Smooth muscle cell (in vitro differentiated cells): ENCODE measurements at regions not wholly inside any gene's neighbourhood (a gene's known extent, or its start where the extent isn't known, plus 50 kb on each side); places are given as distances from the start of the nearest gene placed in this dataset.

Experiments
- DNase-seq: peaks from one replicate; lab custom pipeline; 2025; ENCODE audit not compliant: unreplicated experiment; lab: John Stamatoyannopoulos, UW
- H2AFZ ChIP-seq: fragments of 200-600 bp; sonication (generic); 2 replicates; pipeline ENCODE4 v1.6.0; 2016; ENCODE audit warnings: antibody characterized with exemption, low read depth, mild to moderate bottlenecking
- H3F3A ChIP-seq: fragments of 200-600 bp; sonication (generic); 2 replicates; pipeline ENCODE4 v1.6.0; 2017; ENCODE audit warnings: antibody characterized with exemption, low read depth
- H3K27ac ChIP-seq: fragments of 200-600 bp; sonication (generic); 2 replicates; pipeline ENCODE4 v1.5.1; 2016; ENCODE audit warnings: low read depth, mild to moderate bottlenecking
- H3K27me3 ChIP-seq: fragments of 200-600 bp; sonication (generic); 2 replicates; pipeline ENCODE4 v1.6.1; 2016; ENCODE audit warnings: low read depth, mild to moderate bottlenecking
- H3K36me3 ChIP-seq: fragments of 200-600 bp; sonication (generic); 2 replicates; pipeline ENCODE4 v1.5.1; 2016; ENCODE audit warnings: low read depth
- H3K4me1 ChIP-seq: fragments of 200-600 bp; sonication (generic); 2 replicates; pipeline ENCODE4 v1.5.1; 2016; ENCODE audit warnings: low read depth
- H3K4me2 ChIP-seq: fragments of 200-600 bp; sonication (generic); 2 replicates; pipeline ENCODE4 v1.6.0; 2016; ENCODE audit warnings: mild to moderate bottlenecking
- H3K4me3 ChIP-seq: fragments of 200-600 bp; sonication (generic); 2 replicates; pipeline ENCODE4 v1.5.1; 2016; ENCODE audit warnings: mild to moderate bottlenecking
- H3K79me2 ChIP-seq: fragments of 200-600 bp; sonication (generic); 2 replicates; pipeline ENCODE4 v1.6.0; 2016; ENCODE audit warnings: low read depth, mild to moderate bottlenecking
- H3K9ac ChIP-seq: fragments of 200-600 bp; sonication (generic); 2 replicates; pipeline ENCODE4 v1.6.0; 2016; ENCODE audit warnings: low read depth
- H3K9me3 ChIP-seq: fragments of 200-600 bp; sonication (generic); replicated peaks from 2 replicates; pipeline ENCODE4 v1.5.1; 2016; ENCODE audit warnings: low read depth
- H4K20me1 ChIP-seq: fragments of 200-600 bp; sonication (generic); 2 replicates; pipeline ENCODE4 v1.6.0; 2016; ENCODE audit warnings: low read depth
- WGBS: methylation state at CpG from one replicate; pipeline ENCODE4 v1.1.7; 2016; ENCODE audit warnings: low lambda C conversion rate; 5-methylcytosine and 5-hydroxymethylcytosine counted together
- TF ChIP-seq, protein P1 (sequence below): fragments of 200-600 bp; sonication (generic); IDR thresholded peaks from 2 replicates; pipeline ENCODE4 v1.5.1; 2017; ENCODE audit warnings: borderline replicate concordance, mild to moderate bottlenecking, antibody characterized with exemption; ENCODE audit not compliant: insufficient read depth, poor library complexity, severe bottlenecking

DNA sequence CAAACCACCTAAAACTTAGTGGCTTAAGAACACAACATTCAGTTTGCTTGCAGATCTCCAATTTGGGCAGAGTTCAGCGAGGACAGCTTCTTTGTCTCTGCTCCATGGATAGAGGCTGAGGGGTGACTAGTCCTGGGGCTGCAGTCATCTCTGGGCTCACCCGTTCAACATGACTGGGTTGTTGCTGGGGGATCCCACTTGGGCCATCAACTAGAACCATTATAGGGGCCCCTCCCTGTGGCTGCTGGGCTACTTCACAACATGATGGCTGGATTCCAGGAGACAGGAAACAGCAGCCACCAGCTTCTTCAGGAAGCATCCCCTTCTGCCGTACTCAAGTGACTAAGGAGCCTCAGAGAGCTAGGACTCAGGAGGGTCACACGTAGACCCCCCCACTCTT, 140.9 kb downstream of the RHOU start:
- no peak for DNase-seq
- Histone ChIP-seq H3F3A (no peaks in the 10 kb centered on the region), H3K4me3 (no peak overlapping the region), H3K4me2 (no peak overlapping the region), H3K4me1 (peaks cover 12% of the 10 kb centered on the region), H3K27me3 (no peaks in the 10 kb centered on the region), H4K20me1 (no peaks in the 10 kb centered on the region), H3K36me3 (no peaks in the 10 kb centered on the region), H3K27ac (no peak overlapping the region), H3K9ac (no peak overlapping the region), H2AFZ (no peak overlapping the region), H3K9me3 (no peaks in the 10 kb centered on the region), H3K79me2 (no peaks in the 10 kb centered on the region)
- TF ChIP-seq, protein P1, sequence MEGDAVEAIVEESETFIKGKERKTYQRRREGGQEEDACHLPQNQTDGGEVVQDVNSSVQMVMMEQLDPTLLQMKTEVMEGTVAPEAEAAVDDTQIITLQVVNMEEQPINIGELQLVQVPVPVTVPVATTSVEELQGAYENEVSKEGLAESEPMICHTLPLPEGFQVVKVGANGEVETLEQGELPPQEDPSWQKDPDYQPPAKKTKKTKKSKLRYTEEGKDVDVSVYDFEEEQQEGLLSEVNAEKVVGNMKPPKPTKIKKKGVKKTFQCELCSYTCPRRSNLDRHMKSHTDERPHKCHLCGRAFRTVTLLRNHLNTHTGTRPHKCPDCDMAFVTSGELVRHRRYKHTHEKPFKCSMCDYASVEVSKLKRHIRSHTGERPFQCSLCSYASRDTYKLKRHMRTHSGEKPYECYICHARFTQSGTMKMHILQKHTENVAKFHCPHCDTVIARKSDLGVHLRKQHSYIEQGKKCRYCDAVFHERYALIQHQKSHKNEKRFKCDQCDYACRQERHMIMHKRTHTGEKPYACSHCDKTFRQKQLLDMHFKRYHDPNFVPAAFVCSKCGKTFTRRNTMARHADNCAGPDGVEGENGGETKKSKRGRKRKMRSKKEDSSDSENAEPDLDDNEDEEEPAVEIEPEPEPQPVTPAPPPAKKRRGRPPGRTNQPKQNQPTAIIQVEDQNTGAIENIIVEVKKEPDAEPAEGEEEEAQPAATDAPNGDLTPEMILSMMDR = no peak
- 92% methylated on average over 4 of the region's 4 CpGs for WGBS

GRCh38 chr1:228879164-228879563, 143.9 kb downstream of the RHOU start:
- peaks cover 4% of the 10 kb centered on the region for H3K4me1 ChIP-seq
- no peaks in the 10 kb centered on the region for H3K27me3 ChIP-seq
- no peaks in the 10 kb centered on the region for H3K9me3 ChIP-seq
- H3K27ac ChIP-seq = no peak overlapping the region
- no peak overlapping the region for H3K4me2 ChIP-seq
- no peaks in the 10 kb centered on the region for H3F3A ChIP-seq
- WGBS = 96% methylated on average over 2 of the region's 2 CpGs
- H3K36me3 ChIP-seq = no peaks in the 10 kb centered on the region
- TF ChIP-seq, protein P1 = no peak
- H3K4me3 ChIP-seq = no peak overlapping the region
- no peaks in the 10 kb centered on the region for H3K79me2 ChIP-seq
- DNase-seq = no peak
- H4K20me1 ChIP-seq = no peaks in the 10 kb centered on the region
- no peak overlapping the region for H3K9ac ChIP-seq
- no peak overlapping the region for H2AFZ ChIP-seq

DNA sequence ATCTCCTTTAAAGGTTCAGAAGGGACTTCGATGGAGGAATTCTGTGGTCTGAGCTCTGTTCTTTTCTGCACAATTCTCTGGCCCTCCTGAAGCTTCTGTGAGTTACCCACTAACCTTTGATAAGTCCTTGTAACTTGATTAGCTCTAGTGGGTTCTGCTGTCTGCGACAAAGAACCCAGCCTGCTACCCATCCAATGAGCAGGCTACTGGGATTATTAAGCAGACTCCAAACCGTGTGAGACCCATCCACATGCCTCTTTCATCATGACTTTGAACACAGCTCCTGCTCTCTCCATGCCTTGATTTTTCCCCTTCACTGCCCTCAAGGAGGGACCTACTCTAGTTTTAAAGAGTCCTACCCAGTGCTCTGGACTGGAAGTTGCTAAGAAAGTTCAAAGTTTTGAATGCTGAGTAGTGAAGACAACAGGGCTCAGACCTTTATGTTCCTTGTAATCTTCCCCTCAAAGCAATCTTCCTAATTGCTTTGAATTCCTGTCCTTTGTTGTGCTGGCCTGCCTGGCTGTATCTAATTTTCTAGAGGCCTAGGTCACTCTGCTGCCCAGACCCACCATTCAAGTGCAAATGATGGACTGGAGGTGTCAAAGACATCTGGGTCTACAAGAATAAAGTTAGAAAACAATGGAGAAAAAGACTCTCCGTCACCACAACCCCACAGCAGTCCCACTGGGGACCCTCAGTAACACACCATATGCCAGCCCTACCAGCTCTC, 146.9 kb downstream of the RHOU start:
- Histone ChIP-seq H3K4me2 (no peak overlapping the region), H3K9ac (no peak overlapping the region), H3K27me3 (no peaks in the 10 kb centered on the region), H3F3A (no peaks in the 10 kb centered on the region), H3K27ac (no peak overlapping the region), H3K4me3 (no peak overlapping the region), H2AFZ (no peak overlapping the region), H4K20me1 (no peaks in the 10 kb centered on the region), H3K36me3 (no peaks in the 10 kb centered on the region), H3K4me1 (peaks cover 4% of the 10 kb centered on the region), H3K9me3 (no peaks in the 10 kb centered on the region), H3K79me2 (no peaks in the 10 kb centered on the region)
- 53% methylated on average over 4 of the region's 4 CpGs for WGBS
- DNase-seq = no peak
- TF ChIP-seq, protein P1 = no peak

- 97% methylated on average over 4 of the region's 4 CpGs for WGBS
- no peak overlapping the region for H2AFZ ChIP-seq
Observed at GRCh38 chr1:228882771-228883450, 147.6 kb downstream of the RHOU start.

More at GRCh38 chr1:228882771-228883450, 147.6 kb downstream of the RHOU start:
- H3K27me3 ChIP-seq = no peaks in the 10 kb centered on the region
- H3K4me1 ChIP-seq = peaks cover 4% of the 10 kb centered on the region
- no peak for DNase-seq
- H3F3A ChIP-seq = no peaks in the 10 kb centered on the region
- H3K36me3 ChIP-seq = no peaks in the 10 kb centered on the region
- no peaks in the 10 kb centered on the region for H3K9me3 ChIP-seq
- no peak overlapping the region for H3K9ac ChIP-seq
- H4K20me1 ChIP-seq = no peaks in the 10 kb centered on the region
- H3K27ac ChIP-seq = no peak overlapping the region
- H3K4me2 ChIP-seq = no peak overlapping the region
- H3K79me2 ChIP-seq = no peaks in the 10 kb centered on the region
- TF ChIP-seq, protein P1 = no peak
- H3K4me3 ChIP-seq = no peak overlapping the region
